ENCODE measurements at regions not wholly inside any gene's neighbourhood (a gene's known extent, or its start where the extent isn't known, plus 50 kb on each side); places are given as distances from the start of the nearest gene placed in this dataset.

- H3K27ac ChIP-seq: no peak overlapping the region
- H3K27me3 ChIP-seq: no peaks in the 10 kb centered on the region
- no peaks in the 10 kb centered on the region for H3K9me3 ChIP-seq
- no peak overlapping the region for H3K4me3 ChIP-seq
- no peak for DNase-seq
- H3K4me1 ChIP-seq: no peaks in the 10 kb centered on the region
- no peaks in the 10 kb centered on the region for H3K36me3 ChIP-seq (ENCODE audit: low read depth, missing control alignments)
- TF ChIP-seq POLR2A (IDR thresholded peaks at IDR 0.05) (no peak), CTCF (IDR thresholded peaks at IDR 0.05) (no peak)
- 30 to 53% methylated on average over 4 of the region's 4 CpGs for WGBS, 2 donors
- intact Hi-C loops (cut with DNase I; ENCODE audit: low total_unique reads): no loop called here
These were observed 1799.8 kb upstream of the ADGRL3 start for GRCh38 chr4:59400334-59400733.

GRCh38 chr4:59409647-59410046 lies 1790.5 kb upstream of the ADGRL3 start:
- intact Hi-C loops (cut with DNase I; ENCODE audit: low total_unique reads): no loop called here

GRCh38 chr4:59412739-59413138 lies 1787.4 kb upstream of the ADGRL3 start:
- no peak overlapping the region for H3K4me3 ChIP-seq
- no peaks in the 10 kb centered on the region for H3K9me3 ChIP-seq
- no peaks in the 10 kb centered on the region for H3K36me3 ChIP-seq (ENCODE audit: low read depth, missing control alignments)
- 63 to 83% methylated on average over 4 to 5 of the region's 5 CpGs for WGBS, 2 donors
- H3K27ac ChIP-seq: no peak overlapping the region
- H3K4me1 ChIP-seq: no peaks in the 10 kb centered on the region
- no peaks in the 10 kb centered on the region for H3K27me3 ChIP-seq
- no peak for TF ChIP-seq POLR2A (IDR thresholded peaks at IDR 0.05)
- no peak for TF ChIP-seq CTCF (IDR thresholded peaks at IDR 0.05)
- intact Hi-C loops (cut with DNase I; ENCODE audit: low total_unique reads): no loop called here
- no peak for DNase-seq

More at GRCh38 chr4:59409647-59410046, 1790.5 kb upstream of the ADGRL3 start:
- H3K36me3 ChIP-seq (ENCODE audit: low read depth, missing control alignments): no peaks in the 10 kb centered on the region
- H3K4me1 ChIP-seq: no peaks in the 10 kb centered on the region
- H3K9me3 ChIP-seq: no peaks in the 10 kb centered on the region
- no peak for DNase-seq
- H3K27ac ChIP-seq: no peak overlapping the region
- no peak overlapping the region for H3K4me3 ChIP-seq
- H3K27me3 ChIP-seq: no peaks in the 10 kb centered on the region
- no peak for TF ChIP-seq POLR2A (IDR thresholded peaks at IDR 0.05)
- no peak for TF ChIP-seq CTCF (IDR thresholded peaks at IDR 0.05)

- no peaks in the 10 kb centered on the region for H3K27me3 ChIP-seq
- no peaks in the 10 kb centered on the region for H3K36me3 ChIP-seq (ENCODE audit: low read depth, missing control alignments)
- no peaks in the 10 kb centered on the region for H3K4me1 ChIP-seq
- DNase-seq: no peak
- no peaks in the 10 kb centered on the region for H3K9me3 ChIP-seq
- TF ChIP-seq POLR2A (IDR thresholded peaks at IDR 0.05) (no peak), CTCF (IDR thresholded peaks at IDR 0.05) (no peak)
- intact Hi-C loops (cut with DNase I; ENCODE audit: low total_unique reads): no loop called here
- no peak overlapping the region for H3K27ac ChIP-seq
- no peak overlapping the region for H3K4me3 ChIP-seq
These were observed 1744.4 kb upstream of the ADGRL3 start for GRCh38 chr4:59455751-59456150.

GRCh38 chr4:59457576-59457975 lies 1742.5 kb upstream of the ADGRL3 start:
- no peak for TF ChIP-seq POLR2A (IDR thresholded peaks at IDR 0.05)
- no peak for TF ChIP-seq CTCF (IDR thresholded peaks at IDR 0.05)
- Histone ChIP-seq H3K4me3 (no peak overlapping the region), H3K9me3 (no peaks in the 10 kb centered on the region), H3K4me1 (no peaks in the 10 kb centered on the region), H3K27me3 (no peaks in the 10 kb centered on the region), H3K27ac (no peak overlapping the region), H3K36me3 (ENCODE audit: low read depth, missing control alignments) (no peaks in the 10 kb centered on the region)
- intact Hi-C loops (cut with DNase I; ENCODE audit: low total_unique reads): no loop called here
- WGBS, 2 donors: 78% methylated on average over 4 of the region's 4 CpGs
- DNase-seq: no peak

Data from testis (tissue), 2 donors.